Body of pancreas (tissue), 4 donors: ENCODE measurements at regions not wholly inside any gene's neighbourhood (a gene's known extent, or its start where the extent isn't known, plus 50 kb on each side); places are given as distances from the start of the nearest gene placed in this dataset.
A peak's percentile ranks its signal among the peaks of the same experiment; 100 is the strongest.

Experiments used
- ATAC-seq: fragments of 150-250 bp; one replicate; pipeline ENCODE4 v1.9.1; 2016
- DNase-seq, 4 donors: peaks; one replicate each; pipeline ENCODE4 v3.0.0-alpha.2; 2019
- H3K27ac ChIP-seq, 4 donors: fragments of 200-600 bp; sonication (generic); 1 replicate in 3 of 4; 2 replicates in 1 of 4; pipeline versions ENCODE4 v1.5.1 to v1.6.1; 2016 to 2019; ENCODE audit warnings: mild to moderate bottlenecking in 1 of 4, mixed read lengths in 1 of 4, moderate library complexity in 1 of 4
- H3K27me3 ChIP-seq, 2 donors: fragments of 200-600 bp; sonication (generic); one replicate each; pipeline ENCODE4 v1.6.0; 2016; ENCODE audit warnings: mild to moderate bottlenecking in 1 of 2
- H3K36me3 ChIP-seq, 2 donors: fragments of 200-600 bp; sonication (generic); replicated peaks in 1 of 2; 2 replicates each; pipeline ENCODE4 v1.5.1; 2016; ENCODE audit warnings: low read depth in 2 of 2; ENCODE audit not compliant: insufficient read depth in 1 of 2
- H3K4me1 ChIP-seq: fragments of 200-600 bp; sonication (generic); one replicate; pipeline ENCODE4 v1.6.0; 2016
- H3K4me3 ChIP-seq, 2 donors: fragments of 200-600 bp; sonication (generic); 1 replicate in 1 of 2; 2 replicates in 1 of 2; pipeline ENCODE4 v1.5.1; 2016 to 2019
- H3K9me3 ChIP-seq, 3 donors: fragments of 200-600 bp; sonication (generic); 1 replicate in 2 of 3; 2 replicates in 1 of 3; pipeline ENCODE4 v1.5.1; 2016
- POLR2A ChIP-seq, 3 donors: fragments of 450-650 bp; IDR thresholded peaks; one replicate each; pipeline ENCODE4 v1.6.1; 2016; ENCODE audit warnings: antibody characterized with exemption in 3 of 3, mild to moderate bottlenecking in 2 of 3
- WGBS, 2 donors: methylation state at CpG; one replicate each; pipeline ENCODE4 v1.1.5; 2017; 5-methylcytosine and 5-hydroxymethylcytosine counted together
- intact Hi-C: fragments of 100-400 bp; cut with DNase I; formaldehyde crosslinking; loops from one replicate; pipeline ENCODE4 v1.15.1; 2023
- TF ChIP-seq, protein P1 (sequence below), 7 experiments: fragments of 450-650 bp in 4 of 7; fragments of 200-600 bp in 3 of 7; sonication (generic) in 3 of 7; IDR thresholded peaks; one replicate each; pipeline ENCODE4 v1.5.1; 2016 to 2019; ENCODE audit warnings: antibody characterized with exemption in 7 of 7

DNA sequence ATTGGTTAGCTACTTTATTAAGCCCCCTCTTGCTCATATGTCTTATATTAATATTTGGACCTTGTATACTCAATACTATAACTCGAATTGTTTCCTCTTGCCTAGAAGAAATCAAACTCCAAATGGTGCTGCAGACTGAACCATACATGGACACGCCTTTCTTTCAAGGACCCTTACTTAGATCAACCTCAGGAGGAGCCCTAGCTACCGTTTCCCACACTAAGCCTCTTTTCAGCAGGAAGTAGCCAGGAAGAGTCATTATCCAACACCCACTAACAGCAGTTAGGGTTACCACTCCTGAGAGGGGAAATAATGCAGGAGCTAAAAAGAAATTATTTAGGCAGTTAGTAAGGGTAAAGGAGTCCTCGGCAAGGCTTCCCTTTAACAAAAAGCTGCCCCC is 243.8 kb upstream of the PUM3 start:
- H3K9me3 ChIP-seq, result no peaks in the 10 kb centered on the region
- H3K27ac ChIP-seq, result no peak overlapping the region
- no peak for DNase-seq
- H3K4me3 ChIP-seq, result no peak overlapping the region
- ATAC-seq, result no peak
- H3K36me3 ChIP-seq, result no peaks in the 10 kb centered on the region
- 57 to 59% methylated on average over 4 of the region's 4 CpGs for WGBS, 2 donors
- TF ChIP-seq, protein P1, sequence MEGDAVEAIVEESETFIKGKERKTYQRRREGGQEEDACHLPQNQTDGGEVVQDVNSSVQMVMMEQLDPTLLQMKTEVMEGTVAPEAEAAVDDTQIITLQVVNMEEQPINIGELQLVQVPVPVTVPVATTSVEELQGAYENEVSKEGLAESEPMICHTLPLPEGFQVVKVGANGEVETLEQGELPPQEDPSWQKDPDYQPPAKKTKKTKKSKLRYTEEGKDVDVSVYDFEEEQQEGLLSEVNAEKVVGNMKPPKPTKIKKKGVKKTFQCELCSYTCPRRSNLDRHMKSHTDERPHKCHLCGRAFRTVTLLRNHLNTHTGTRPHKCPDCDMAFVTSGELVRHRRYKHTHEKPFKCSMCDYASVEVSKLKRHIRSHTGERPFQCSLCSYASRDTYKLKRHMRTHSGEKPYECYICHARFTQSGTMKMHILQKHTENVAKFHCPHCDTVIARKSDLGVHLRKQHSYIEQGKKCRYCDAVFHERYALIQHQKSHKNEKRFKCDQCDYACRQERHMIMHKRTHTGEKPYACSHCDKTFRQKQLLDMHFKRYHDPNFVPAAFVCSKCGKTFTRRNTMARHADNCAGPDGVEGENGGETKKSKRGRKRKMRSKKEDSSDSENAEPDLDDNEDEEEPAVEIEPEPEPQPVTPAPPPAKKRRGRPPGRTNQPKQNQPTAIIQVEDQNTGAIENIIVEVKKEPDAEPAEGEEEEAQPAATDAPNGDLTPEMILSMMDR (IDR thresholded peaks at IDR 0.05), result no peak
- no peak for TF ChIP-seq POLR2A (IDR thresholded peaks at IDR 0.05)
- intact Hi-C loops, result no loop called here
- no peaks in the 10 kb centered on the region for H3K27me3 ChIP-seq
- no peaks in the 10 kb centered on the region for H3K4me1 ChIP-seq

DNA sequence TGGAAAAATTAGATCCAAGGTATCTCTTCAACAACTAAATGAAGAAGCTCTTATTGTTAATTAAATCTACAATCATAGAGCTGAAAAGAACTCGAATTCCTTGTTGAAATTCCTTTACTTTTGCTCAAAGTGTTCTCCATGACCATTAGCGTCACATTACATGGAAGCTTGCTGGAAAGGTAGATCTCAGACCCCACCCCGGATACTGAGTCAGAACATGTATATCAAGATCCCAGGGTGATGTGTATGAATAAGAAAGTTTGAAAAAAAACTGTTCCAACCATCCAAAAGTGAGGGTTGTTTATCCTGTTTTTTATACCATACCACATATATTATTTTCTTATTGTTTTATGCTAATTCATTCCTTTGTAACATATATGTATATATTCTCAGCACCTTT is 237.1 kb upstream of the PUM3 start:
- Histone ChIP-seq H3K27me3 (no peaks in the 10 kb centered on the region), H3K4me3 (no peak overlapping the region), H3K27ac (no peak overlapping the region), H3K9me3 (no peaks in the 10 kb centered on the region), H3K4me1 (no peaks in the 10 kb centered on the region), H3K36me3 (no peaks in the 10 kb centered on the region)
- intact Hi-C loops, result no loop called here
- no peak for DNase-seq
- WGBS, 2 donors, result 69 to 74% methylated on average over 3 of the region's 3 CpGs
- TF ChIP-seq POLR2A (IDR thresholded peaks at IDR 0.05), result no peak
- TF ChIP-seq, protein P1 (IDR thresholded peaks at IDR 0.05), result no peak
- ATAC-seq, result no peak

DNA sequence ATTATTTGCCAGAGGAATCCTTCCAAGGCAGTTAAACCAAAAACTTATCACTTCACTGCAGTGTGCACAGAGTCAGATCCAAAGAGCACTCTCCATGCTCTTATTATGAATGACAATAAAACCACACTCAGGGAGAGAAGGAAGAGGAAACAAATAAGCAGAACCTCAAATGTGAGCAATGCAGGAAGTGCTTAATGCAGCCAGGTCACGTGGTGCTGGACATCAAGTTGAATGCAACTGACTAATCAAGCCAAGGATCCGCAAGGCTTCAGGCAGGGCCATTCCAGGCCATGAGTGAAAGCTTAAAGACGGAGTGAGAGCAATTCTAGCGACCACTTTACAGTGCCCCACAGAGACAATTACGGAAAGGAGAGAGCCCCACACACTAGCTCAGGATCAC is 230.4 kb upstream of the PUM3 start:
- H3K4me1 ChIP-seq, result no peaks in the 10 kb centered on the region
- ATAC-seq (no peak), DNase-seq (peak in 1 of 4 donors; percentile 8)
- H3K27ac ChIP-seq, result no peak overlapping the region
- TF ChIP-seq POLR2A (IDR thresholded peaks at IDR 0.05), result no peak
- TF ChIP-seq, protein P1 (IDR thresholded peaks at IDR 0.05), result no peak
- 60 to 64% methylated on average over 5 of the region's 5 CpGs for WGBS, 2 donors
- no peaks in the 10 kb centered on the region for H3K9me3 ChIP-seq
- H3K4me3 ChIP-seq, result no peak overlapping the region
- H3K36me3 ChIP-seq, result no peaks in the 10 kb centered on the region
- intact Hi-C loops, result no loop called here
- no peaks in the 10 kb centered on the region for H3K27me3 ChIP-seq

DNA sequence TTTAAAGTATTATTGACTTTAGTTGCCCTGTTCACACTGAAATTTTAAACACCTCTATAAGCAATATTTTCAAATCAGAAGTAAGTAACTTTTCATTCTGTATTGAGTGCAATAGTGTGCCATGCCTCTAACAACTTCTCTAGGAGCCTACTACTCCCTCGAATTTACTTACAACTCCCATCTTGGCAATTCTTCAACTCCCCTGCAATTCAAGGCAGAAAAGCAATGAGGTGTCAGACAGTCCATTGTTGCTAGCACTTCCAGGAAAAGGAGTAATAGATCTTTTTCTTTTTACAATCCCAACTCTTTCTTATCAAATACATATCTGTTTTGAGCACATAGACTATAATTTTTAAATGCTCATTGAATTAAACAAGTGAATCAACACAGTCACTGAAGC is 222.7 kb upstream of the PUM3 start:
- no peak for DNase-seq
- Histone ChIP-seq H3K9me3 (no peaks in the 10 kb centered on the region), H3K27ac (no peak overlapping the region), H3K27me3 (no peaks in the 10 kb centered on the region), H3K4me3 (no peak overlapping the region), H3K4me1 (no peaks in the 10 kb centered on the region), H3K36me3 (no peaks in the 10 kb centered on the region)
- WGBS, 2 donors, result 22 to 33% methylated on average over 1 of the region's 1 CpG
- intact Hi-C loops, result no loop called here
- no peak for ATAC-seq
- TF ChIP-seq, protein P1 (IDR thresholded peaks at IDR 0.05), result no peak
- TF ChIP-seq POLR2A (IDR thresholded peaks at IDR 0.05), result no peak

DNA sequence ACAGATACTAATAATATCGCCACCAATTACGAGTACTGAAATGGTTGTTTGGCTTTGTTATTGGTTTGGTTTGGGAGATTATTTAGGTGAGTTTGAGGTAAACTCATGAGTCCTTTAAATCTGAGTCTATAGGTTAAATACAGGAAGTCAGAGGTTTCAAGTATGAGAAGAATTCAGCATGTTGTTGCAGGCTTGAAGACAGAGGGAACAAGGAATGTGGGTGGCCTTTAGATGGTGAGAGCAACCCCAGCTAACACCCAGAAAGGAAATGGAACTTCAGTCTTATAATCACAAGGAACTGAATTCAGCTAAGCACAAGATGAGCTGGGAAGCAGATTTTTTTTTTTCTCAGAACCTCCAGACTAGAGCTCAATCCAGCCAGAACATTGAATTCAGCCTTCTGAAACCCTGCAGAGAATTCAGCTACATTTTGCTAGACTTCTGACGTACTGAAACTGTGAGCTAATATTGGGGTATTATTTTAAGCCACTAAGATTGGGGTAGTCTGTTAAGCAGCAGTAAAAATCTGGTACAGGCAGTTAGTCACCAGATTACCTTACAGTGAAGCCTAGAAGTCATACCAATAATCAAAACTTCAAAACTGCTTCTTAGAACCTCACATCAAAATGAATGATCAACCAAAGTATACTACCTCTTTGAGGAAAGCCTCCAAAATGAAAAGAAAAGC is 216.0 kb upstream of the PUM3 start:
- Histone ChIP-seq H3K36me3 (no peaks in the 10 kb centered on the region), H3K9me3 (no peaks in the 10 kb centered on the region), H3K4me3 (no peak overlapping the region), H3K27ac (no peak overlapping the region), H3K27me3 (no peaks in the 10 kb centered on the region), H3K4me1 (no peaks in the 10 kb centered on the region)
- TF ChIP-seq, protein P1 (IDR thresholded peaks at IDR 0.05), result no peak
- no peak for TF ChIP-seq POLR2A (IDR thresholded peaks at IDR 0.05)
- ATAC-seq (no peak), DNase-seq (no peak)
- 67 to 68% methylated on average over 3 of the region's 3 CpGs for WGBS, 2 donors
- intact Hi-C loops, result no loop called here
